Activated T-helper 2 cell treated with anti-CD3 and anti-CD28 coated beads, Interferon-gamma antibody, Interleukin-2, Interleukin-4, amounts not matched to agents 10 μg/mL and 5 μg/mL and 100 μg/mL, durations not matched to agents 14 hours and 24 hours and 36 hours (primary cell): ENCODE measurements at regions not wholly inside any gene's neighbourhood (a gene's known extent, or its start where the extent isn't known, plus 50 kb on each side); places are given as distances from the start of the nearest gene placed in this dataset.

Source experiments
- DNase-seq: peaks from one replicate; pipeline ENCODE4 v3.0.0; 2021; ENCODE audit warnings: low spot score
- H3K27ac Mint-ChIP-seq: one replicate; pipeline ENCODE4 v1.8.0; 2021; ENCODE audit warnings: mixed read lengths
- H3K27me3 Mint-ChIP-seq: one replicate; pipeline ENCODE4 v1.8.0; 2021; ENCODE audit warnings: low read depth, mixed read lengths
- H3K36me3 Mint-ChIP-seq: one replicate; pipeline ENCODE4 v1.8.0; 2021; ENCODE audit warnings: low read depth, mixed read lengths
- H3K4me1 Mint-ChIP-seq: one replicate; pipeline ENCODE4 v1.8.0; 2021; ENCODE audit warnings: low read depth, mixed read lengths
- H3K4me3 Mint-ChIP-seq: one replicate; pipeline ENCODE4 v1.8.0; 2021; ENCODE audit warnings: low read depth, mild to moderate bottlenecking, moderate library complexity, mixed read lengths
- H3K9me3 Mint-ChIP-seq: one replicate; pipeline ENCODE4 v1.8.0; 2021; ENCODE audit warnings: mixed read lengths
- intact Hi-C: fragments of 100-400 bp; cut with micrococcal nuclease; formaldehyde crosslinking; loops from one replicate; pipeline ENCODE4 v1.15.1; 2023

DNA sequence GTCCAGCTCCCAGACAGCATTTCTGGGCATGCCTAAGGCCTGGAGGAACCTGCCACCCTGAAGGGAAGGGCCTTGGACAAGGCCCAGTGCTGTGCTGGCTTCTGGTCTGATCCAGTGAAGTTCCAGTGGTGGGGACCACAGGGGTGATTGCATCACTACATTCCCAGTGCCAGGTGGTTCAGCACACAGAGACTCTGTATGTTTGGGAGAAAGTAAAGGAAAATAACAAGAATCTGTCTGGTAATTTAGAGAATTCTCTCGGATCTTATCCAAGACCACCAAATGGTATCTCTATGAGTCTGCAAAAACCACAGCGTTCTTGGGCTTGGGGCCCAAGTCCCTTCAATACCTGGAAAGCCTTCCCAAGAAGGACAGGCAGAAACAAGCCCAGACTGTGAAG is 131.8 kb upstream of the MAD2L1 start:
- intact Hi-C loops = no loop called here
- Mint-ChIP-seq H3K9me3 (no peaks in the 10 kb centered on the region), H3K36me3 (no peaks in the 10 kb centered on the region), H3K4me3 (no peak overlapping the region), H3K27me3 (peaks cover 2% of the 10 kb centered on the region), H3K27ac (no peak overlapping the region), H3K4me1 (no peaks in the 10 kb centered on the region)
- no peak for DNase-seq

GRCh38 chr4:120177603-120178002 is 111.0 kb upstream of the MAD2L1 start:
- Mint-ChIP-seq H3K4me3 (no peak overlapping the region), H3K9me3 (no peaks in the 10 kb centered on the region), H3K27me3 (no peaks in the 10 kb centered on the region), H3K36me3 (no peaks in the 10 kb centered on the region), H3K4me1 (no peaks in the 10 kb centered on the region), H3K27ac (no peak overlapping the region)
- no peak for DNase-seq
- intact Hi-C loops = no loop called here

DNA sequence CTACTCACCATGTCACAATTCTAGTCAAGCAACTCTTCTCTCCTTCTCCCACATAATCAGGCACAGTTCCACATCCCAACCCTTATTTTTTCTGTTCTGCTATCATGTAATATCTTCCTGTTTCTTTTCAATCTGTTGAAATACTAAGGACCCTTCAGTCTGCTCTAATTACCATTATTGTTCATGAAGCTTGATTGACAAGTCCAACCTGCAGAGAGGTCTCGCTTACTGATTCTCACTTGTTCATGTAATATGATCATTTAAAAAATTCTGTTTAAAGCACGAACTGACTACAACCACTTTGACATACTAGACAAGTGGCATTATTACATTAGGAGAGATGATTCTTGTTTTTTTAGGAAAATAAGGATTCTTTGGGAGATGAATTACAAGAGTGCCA is 108.6 kb upstream of the MAD2L1 start:
- Mint-ChIP-seq H3K36me3 (no peaks in the 10 kb centered on the region), H3K4me3 (no peak overlapping the region), H3K9me3 (no peaks in the 10 kb centered on the region), H3K27ac (no peak overlapping the region), H3K4me1 (no peaks in the 10 kb centered on the region), H3K27me3 (no peaks in the 10 kb centered on the region)
- intact Hi-C loops = no loop called here
- no peak for DNase-seq

DNA sequence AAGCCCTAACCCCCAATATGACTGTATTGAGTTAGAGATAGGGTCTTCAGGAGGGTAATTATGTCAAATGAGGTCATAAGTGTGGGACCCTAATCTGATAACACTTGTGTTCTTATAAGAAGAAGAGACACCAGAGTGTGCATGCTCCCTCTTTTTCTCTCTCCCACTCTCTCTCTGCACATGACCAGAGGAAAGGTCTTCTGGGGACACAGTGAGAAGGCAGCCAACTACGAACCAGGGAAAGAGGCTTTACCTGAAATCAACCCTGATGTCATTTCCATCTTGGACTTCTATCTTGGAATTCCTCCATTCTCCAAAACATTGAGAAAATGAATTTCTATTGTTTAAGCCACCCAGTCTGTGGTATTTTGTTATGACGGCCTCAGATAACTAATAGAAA is 97.2 kb upstream of the MAD2L1 start:
- no peaks in the 10 kb centered on the region for H3K36me3 Mint-ChIP-seq
- no peak overlapping the region for H3K4me3 Mint-ChIP-seq
- no peaks in the 10 kb centered on the region for H3K4me1 Mint-ChIP-seq
- intact Hi-C loops = no loop called here
- peaks cover 4% of the 10 kb centered on the region for H3K27me3 Mint-ChIP-seq
- no peaks in the 10 kb centered on the region for H3K9me3 Mint-ChIP-seq
- H3K27ac Mint-ChIP-seq = no peak overlapping the region
- DNase-seq = no peak

DNA sequence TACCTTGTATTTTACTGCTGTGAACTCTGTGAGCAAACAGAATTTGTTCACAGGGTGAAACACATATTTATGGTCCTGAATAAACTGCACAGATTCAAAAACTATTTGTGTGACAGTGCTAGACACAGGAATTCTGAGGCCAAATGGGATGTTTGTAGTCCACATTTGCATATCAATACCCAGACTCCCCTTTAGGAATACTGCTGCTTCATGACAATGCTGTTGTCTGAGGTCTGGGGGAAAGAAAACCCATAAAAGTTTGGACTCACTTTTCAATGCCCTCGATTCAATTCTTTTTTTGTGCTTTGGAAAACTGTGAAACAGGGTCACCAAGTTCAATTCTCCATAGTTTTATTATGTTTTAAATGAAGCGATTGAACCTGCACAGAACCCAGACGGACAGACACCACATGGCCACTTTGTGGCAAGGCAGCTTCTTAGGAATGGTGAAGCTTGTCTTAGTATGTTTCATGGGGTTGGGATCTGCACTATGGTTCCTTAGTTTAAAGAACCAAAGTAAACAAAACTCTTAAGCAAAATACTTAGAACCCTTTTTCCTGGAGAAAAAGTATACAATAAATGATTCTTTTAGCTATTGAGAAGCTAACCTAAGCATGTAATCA is 92.3 kb upstream of the MAD2L1 start:
- no peak overlapping the region for H3K4me3 Mint-ChIP-seq
- no peak overlapping the region for H3K27ac Mint-ChIP-seq
- H3K9me3 Mint-ChIP-seq = no peaks in the 10 kb centered on the region
- H3K36me3 Mint-ChIP-seq = no peaks in the 10 kb centered on the region
- intact Hi-C loops = loop anchor here (5.0 to 10.0 kb wide), 2 partner anchors 87 to 1146 kb away; no protein-coding TSS in a partner anchor
- peaks cover 5% of the 10 kb centered on the region for H3K27me3 Mint-ChIP-seq
- H3K4me1 Mint-ChIP-seq = no peaks in the 10 kb centered on the region
- DNase-seq = no peak

DNA sequence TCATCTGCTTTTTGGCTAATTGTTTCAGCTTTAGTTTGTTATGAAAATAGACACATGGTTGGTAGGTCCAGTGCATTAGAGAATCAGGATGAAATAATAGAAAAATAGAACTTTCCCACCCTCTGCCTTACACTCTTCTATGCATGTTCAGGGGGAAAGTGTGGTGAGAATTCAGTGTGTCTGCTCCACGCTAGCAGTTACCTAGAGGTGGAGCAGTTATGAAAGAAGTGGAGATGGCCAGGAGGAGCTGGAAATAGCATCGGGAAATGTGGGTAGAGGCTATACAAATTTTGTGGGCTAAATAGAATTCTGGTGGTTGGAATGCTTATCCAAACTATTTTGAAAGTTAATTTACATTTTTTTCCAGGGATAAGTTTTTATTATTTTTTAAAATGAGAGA is 91.4 kb upstream of the MAD2L1 start:
- intact Hi-C loops = loop anchor here (5.0 to 10.0 kb wide), 2 partner anchors 86 to 1147 kb away; no protein-coding TSS in a partner anchor
- Mint-ChIP-seq H3K4me1 (no peaks in the 10 kb centered on the region), H3K27me3 (peaks cover 5% of the 10 kb centered on the region), H3K36me3 (no peaks in the 10 kb centered on the region), H3K9me3 (no peaks in the 10 kb centered on the region), H3K4me3 (no peak overlapping the region), H3K27ac (no peak overlapping the region)
- DNase-seq = no peak

- Mint-ChIP-seq H3K9me3 (no peaks in the 10 kb centered on the region), H3K36me3 (no peaks in the 10 kb centered on the region), H3K27ac (no peak overlapping the region), H3K27me3 (peaks cover 7% of the 10 kb centered on the region), H3K4me1 (no peaks in the 10 kb centered on the region), H3K4me3 (no peak overlapping the region)
- no peak for DNase-seq
- intact Hi-C loops = loop anchor here (1.0 to 10.0 kb wide), 3 partner anchors 84 to 1149 kb away; no protein-coding TSS in a partner anchor
These were observed 89.6 kb upstream of the MAD2L1 start for GRCh38 chr4:120156120-120156718.

GRCh38 chr4:120155287-120155686 is 88.6 kb upstream of the MAD2L1 start:
- no peak for DNase-seq
- Mint-ChIP-seq H3K4me1 (no peaks in the 10 kb centered on the region), H3K4me3 (no peak overlapping the region), H3K9me3 (no peaks in the 10 kb centered on the region), H3K36me3 (no peaks in the 10 kb centered on the region), H3K27me3 (peaks cover 6% of the 10 kb centered on the region), H3K27ac (no peak overlapping the region)
- intact Hi-C loops = loop anchor here (5.0 to 10.0 kb wide), 2 partner anchors 83 to 1150 kb away; no protein-coding TSS in a partner anchor

- Mint-ChIP-seq H3K4me3 (no peak overlapping the region), H3K36me3 (no peaks in the 10 kb centered on the region), H3K4me1 (no peaks in the 10 kb centered on the region), H3K27me3 (peaks cover 2% of the 10 kb centered on the region), H3K27ac (no peak overlapping the region), H3K9me3 (no peaks in the 10 kb centered on the region)
- no peak for DNase-seq
- intact Hi-C loops = no loop called here
These were observed 78.0 kb upstream of the MAD2L1 start for GRCh38 chr4:120144634-120145033.

- H3K36me3 Mint-ChIP-seq = no peaks in the 10 kb centered on the region
- no peak overlapping the region for H3K27ac Mint-ChIP-seq
- no peak overlapping the region for H3K4me3 Mint-ChIP-seq
- no peaks in the 10 kb centered on the region for H3K9me3 Mint-ChIP-seq
- DNase-seq = no peak
- no peaks in the 10 kb centered on the region for H3K27me3 Mint-ChIP-seq
- intact Hi-C loops = no loop called here
- H3K4me1 Mint-ChIP-seq = no peaks in the 10 kb centered on the region
These were observed 77.4 kb upstream of the MAD2L1 start for GRCh38 chr4:120144041-120144440.

DNA sequence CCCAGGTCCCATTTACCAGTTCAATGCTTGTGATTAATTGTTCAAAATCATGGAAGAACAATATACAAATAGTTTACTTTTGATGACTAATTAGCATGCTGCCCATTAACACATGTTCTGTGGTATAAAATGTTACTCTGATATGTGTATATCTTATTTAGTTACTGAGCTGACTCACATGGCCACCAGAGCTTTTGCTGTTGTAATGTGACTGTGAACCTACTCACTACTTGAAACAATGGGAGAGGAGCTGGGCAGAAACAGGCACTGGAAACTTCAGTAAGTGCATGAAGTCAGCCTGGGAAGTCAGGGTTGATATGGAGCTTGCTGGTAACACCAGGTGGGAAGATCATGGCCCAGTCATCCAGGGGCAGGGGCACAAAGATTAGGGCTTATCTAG is 72.7 kb upstream of the MAD2L1 start:
- Mint-ChIP-seq H3K4me3 (no peak overlapping the region), H3K27me3 (no peaks in the 10 kb centered on the region), H3K9me3 (no peaks in the 10 kb centered on the region), H3K27ac (no peak overlapping the region), H3K4me1 (no peaks in the 10 kb centered on the region), H3K36me3 (no peaks in the 10 kb centered on the region)
- intact Hi-C loops = no loop called here
- no peak for DNase-seq

DNA sequence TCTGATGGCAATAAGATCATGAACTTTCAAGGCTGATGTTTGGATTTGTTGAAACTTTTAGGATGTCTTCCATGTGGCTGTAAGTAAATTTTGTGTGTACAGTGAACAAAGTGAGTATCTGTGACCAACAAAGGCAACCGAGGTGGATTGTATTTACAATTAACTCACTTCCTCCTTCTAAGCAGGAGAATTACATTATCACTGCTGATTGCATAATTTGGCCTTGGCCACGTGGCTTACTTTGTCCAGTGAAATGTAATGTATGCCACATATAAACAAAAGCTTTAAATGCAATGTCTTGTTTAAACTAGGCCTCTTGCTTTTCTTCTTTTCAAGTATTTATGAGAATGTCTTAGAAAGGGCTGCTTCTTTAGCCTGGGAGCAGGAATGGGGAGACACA is 66.3 kb upstream of the MAD2L1 start:
- H3K36me3 Mint-ChIP-seq = no peaks in the 10 kb centered on the region
- DNase-seq = no peak
- H3K4me1 Mint-ChIP-seq = no peaks in the 10 kb centered on the region
- intact Hi-C loops = no loop called here
- peaks cover 4% of the 10 kb centered on the region for H3K27me3 Mint-ChIP-seq
- H3K9me3 Mint-ChIP-seq = no peaks in the 10 kb centered on the region
- no peak overlapping the region for H3K4me3 Mint-ChIP-seq
- no peak overlapping the region for H3K27ac Mint-ChIP-seq

DNA sequence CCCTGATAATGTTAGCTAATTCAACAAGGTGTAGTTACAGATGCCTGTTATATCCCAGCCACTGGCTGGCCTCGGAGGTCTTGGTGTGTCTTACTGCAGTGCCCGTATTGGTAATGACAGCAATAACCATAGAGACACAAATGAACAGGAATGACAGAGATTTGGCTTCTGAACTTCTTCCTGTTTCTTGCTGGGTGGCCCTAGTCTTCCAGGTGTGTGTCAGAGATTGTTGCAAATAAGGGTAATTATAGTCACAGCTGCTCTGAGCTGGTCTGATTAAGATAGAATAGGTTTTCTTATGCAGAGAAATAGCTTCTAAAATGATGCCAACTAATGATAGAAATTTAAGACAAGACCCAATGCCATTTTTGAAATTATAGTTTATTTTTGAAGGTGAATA is 64.1 kb upstream of the MAD2L1 start:
- no peaks in the 10 kb centered on the region for H3K9me3 Mint-ChIP-seq
- DNase-seq = no peak
- peaks cover 4% of the 10 kb centered on the region for H3K27me3 Mint-ChIP-seq
- H3K4me3 Mint-ChIP-seq = no peak overlapping the region
- H3K4me1 Mint-ChIP-seq = no peaks in the 10 kb centered on the region
- intact Hi-C loops = no loop called here
- no peaks in the 10 kb centered on the region for H3K36me3 Mint-ChIP-seq
- no peak overlapping the region for H3K27ac Mint-ChIP-seq
